HG03342 (cell line): ENCODE measurements at regions not wholly inside any gene's neighbourhood (a gene's known extent, or its start where the extent isn't known, plus 50 kb on each side); places are given as distances from the start of the nearest gene placed in this dataset.
A peak's percentile ranks its signal among the peaks of the same experiment; 100 is the strongest.

ENCODE experiments used
- ATAC-seq: cut with Tn5 transposase; IDR thresholded peaks from one replicate; pipeline ENCODE4 v1.9.1; 2021; ENCODE audit warnings: mild to moderate bottlenecking, moderate library complexity; ENCODE audit not compliant: unreplicated experiment

DNA sequence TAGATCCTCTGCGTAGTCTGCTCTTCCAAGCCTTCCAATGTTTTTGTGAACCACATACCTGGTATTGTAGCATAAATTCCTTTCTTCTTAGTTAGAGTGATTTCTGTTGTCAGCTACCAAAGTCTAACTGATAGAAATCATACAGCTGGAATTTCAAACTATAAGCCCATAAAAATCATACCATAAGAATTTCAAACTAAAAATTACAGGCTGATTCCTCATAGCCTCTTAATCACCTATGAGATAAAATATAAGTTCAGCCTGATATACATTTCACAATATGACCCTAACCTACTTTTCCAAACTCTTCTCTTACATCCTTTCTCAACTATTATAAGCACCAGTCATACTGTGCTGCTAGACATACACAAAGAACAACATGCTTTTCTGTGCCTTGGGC lies 64.8 kb downstream of the PTHLH start:
- no peak for ATAC-seq

DNA sequence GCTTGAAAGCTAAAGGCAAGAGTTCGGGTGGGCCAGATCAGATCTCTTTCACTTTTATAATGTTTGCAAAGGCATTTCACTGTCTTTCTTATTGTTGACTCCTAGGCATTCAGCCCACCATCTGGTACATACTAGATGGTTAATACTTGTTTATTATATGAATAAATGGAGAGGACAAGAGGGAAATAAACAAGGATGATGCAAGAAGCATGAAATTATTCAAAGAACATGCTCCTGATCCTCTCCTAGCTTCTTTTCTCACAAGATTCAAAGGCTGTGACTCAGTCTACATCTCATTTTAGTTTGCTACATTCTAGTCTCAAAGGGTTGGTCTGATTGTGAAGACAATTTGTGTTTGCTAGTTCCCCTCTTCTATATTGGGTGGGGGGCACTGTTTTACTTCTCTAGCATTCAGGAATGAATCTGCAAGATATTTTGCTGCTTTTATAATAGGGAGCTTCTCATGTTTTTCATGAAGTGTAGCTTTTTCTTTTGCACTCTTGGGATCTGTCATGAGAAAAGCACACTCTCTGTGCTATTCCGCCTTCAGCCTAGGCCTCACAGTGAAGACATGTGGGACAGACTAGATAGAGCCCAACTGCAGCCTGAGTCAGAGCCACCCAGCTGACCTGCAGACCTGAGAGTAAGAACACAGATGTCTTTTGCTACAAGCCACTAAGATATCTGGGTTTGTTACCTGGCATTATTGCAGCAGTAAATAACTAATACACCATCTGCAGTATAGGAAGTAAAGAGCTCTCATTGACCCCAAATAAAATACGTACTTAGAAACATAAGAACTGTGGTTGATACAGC lies 65.7 kb downstream of the PTHLH start:
- ATAC-seq, result no peak

- ATAC-seq, result no peak
Measured at GRCh38 chr12:27906127-27906500, 66.4 kb downstream of the PTHLH start.

- ATAC-seq, result no peak
Measured at GRCh38 chr12:27905285-27906126, 67.0 kb downstream of the PTHLH start.

DNA sequence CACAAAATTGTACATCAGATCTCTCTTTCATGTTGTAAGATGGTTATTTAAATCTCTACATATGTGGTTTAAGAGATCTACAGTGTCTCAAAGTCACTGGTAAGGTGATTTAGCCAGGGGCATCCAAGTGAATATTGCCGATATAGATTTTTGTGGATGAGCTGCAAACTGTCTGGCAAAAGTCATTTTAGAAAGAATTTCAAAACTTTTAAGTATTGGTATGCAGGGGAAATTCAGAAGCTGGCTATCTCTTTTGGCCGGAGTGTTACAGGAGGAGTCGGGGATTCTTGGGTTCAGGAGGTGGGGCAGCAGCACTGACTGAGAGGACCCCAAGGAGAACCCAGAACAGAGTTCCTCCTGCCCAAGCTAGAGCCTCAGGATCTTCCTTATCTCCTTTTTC lies 69.9 kb downstream of the PTHLH start:
- no peak for ATAC-seq

- ATAC-seq, result no peak
Measured at GRCh38 chr12:27901959-27902358, 70.6 kb downstream of the PTHLH start.

- peak; percentile 80 for ATAC-seq
Measured at GRCh38 chr12:27900920-27901879, 71.3 kb downstream of the PTHLH start.

- no peak for ATAC-seq
Measured at GRCh38 chr12:27899151-27899661, 73.3 kb downstream of the PTHLH start.

- ATAC-seq, result no peak
Measured at GRCh38 chr12:27898022-27898421, 74.5 kb downstream of the PTHLH start.

DNA sequence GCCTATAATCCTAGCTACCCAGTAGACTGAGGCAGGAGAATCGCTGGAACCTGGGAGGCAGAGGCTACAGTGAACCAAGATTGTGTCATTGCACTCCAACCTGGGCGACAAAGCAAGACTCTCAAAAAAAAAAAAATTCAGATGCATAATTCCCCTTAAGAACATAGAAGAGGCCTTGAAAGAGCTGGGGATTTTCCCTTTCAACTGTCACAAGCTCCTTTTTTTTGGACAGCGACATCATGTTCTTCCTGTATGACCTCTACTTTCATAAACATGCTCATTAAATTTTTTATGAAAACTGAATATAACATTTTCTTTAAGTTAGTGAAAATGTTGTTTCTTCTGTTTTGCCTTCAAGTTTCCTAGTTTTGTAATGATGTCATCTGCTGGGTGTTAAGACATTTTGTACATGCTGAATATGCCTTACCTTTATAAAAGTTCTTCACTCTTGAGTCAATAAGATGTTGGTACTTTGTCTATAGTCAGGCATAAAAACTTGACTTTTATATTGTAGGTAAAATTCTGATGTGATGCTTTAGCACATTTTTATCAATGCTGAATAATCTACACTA lies 76.0 kb downstream of the PTHLH start:
- ATAC-seq, result no peak

DNA sequence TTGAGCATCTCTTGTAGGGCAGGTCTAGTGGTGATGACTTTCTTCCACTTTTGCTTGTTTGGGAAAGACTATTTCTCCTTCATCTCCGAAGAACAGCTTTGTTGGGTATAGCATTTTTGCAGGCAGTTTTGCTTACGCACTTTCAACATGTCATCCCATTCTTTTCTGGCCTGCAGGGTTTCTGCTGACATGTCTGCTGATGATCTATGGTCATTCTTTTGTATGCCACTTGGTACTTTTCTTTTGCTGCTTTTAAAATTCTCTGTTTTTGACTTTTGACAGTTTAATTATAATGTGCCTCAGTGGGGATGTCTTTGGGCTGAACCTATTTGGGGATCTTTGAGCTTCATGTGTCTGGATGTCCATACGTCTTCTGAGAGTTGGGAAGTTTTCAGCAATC lies 78.2 kb downstream of the PTHLH start:
- no peak for ATAC-seq

- no peak for ATAC-seq
Measured at GRCh38 chr12:27879708-27880107, 92.8 kb downstream of the PTHLH start.

DNA sequence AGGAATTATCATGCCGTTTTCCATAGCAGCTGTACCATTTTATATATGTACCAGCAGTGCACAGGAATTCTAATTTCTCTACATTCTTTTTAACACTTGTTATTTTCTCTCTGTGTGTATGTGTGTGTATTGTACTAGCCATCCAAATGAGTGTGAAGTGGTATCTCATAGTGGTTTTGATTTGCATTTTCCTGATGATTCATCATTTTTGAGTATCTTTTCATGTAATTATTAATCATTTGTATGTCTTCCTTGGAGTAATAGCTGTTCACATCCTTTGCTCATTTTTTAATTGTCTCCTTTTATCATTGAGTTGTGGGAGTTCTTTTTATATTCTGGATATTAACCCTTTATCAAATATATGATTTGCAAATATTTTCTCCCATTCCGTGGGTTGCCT lies 95.6 kb upstream of the MANSC4 start:
- no peak for ATAC-seq

DNA sequence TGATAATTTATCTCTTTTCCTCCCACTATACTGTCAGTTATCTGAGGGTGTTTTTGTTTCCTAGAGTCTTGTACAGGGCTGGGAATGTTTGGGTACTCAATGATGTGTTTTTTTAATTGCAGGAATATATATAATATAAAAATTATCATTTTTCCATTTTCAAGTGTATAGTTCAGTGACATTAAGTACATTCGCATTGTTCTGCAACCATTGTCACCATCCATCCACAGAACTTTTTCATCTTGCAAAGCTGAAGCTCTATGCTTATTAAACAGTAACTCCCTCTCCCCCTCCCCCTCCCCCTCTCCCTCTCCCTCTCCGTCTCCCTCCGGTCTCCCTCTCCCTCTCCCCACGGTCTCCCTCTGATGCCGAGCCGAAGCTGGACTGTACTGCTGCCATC lies 93.0 kb upstream of the MANSC4 start:
- ATAC-seq, result no peak

GRCh38 chr12:27871946-27872345 lies 91.9 kb upstream of the MANSC4 start:
- ATAC-seq, result no peak

DNA sequence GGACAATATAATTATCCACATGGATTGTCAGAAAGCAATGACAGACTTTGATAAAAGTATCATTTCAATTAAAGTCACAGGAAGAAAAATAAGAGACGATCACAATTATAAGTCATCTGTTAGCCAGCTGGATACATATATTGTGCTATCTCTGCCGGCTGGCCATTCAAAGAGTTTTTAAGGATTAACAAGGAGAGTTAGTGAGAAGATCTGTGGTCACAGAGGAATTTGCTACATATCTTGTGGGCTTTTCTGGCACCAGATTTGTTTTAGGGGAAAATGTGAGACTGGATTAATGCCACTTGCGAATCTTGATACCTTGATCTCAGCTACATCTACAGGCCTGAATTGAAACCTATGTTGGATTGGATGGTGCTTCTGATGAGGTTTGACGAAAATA lies 90.9 kb upstream of the MANSC4 start:
- no peak for ATAC-seq

- no peak for ATAC-seq
Measured at GRCh38 chr12:27869567-27869966, 89.5 kb upstream of the MANSC4 start.

DNA sequence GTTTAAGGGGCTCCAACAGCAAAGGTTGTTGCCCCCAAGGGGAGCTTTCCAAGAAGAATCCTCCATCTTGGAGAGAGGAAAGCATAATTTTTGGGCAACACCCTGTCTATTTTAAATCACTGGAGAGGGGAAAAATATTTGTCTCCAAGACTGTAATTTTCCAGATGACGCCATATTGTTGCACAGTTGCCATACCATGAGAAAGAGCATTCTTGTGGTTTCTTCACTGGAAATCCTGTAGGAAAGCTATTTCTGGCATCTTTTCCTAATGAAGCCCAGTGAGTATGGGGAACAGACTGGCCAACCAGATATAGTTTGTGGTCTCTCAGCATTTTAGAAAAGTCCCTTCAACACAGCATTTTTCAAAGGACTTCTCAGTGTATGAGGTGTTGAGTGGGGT lies 88.1 kb upstream of the MANSC4 start:
- no peak for ATAC-seq

DNA sequence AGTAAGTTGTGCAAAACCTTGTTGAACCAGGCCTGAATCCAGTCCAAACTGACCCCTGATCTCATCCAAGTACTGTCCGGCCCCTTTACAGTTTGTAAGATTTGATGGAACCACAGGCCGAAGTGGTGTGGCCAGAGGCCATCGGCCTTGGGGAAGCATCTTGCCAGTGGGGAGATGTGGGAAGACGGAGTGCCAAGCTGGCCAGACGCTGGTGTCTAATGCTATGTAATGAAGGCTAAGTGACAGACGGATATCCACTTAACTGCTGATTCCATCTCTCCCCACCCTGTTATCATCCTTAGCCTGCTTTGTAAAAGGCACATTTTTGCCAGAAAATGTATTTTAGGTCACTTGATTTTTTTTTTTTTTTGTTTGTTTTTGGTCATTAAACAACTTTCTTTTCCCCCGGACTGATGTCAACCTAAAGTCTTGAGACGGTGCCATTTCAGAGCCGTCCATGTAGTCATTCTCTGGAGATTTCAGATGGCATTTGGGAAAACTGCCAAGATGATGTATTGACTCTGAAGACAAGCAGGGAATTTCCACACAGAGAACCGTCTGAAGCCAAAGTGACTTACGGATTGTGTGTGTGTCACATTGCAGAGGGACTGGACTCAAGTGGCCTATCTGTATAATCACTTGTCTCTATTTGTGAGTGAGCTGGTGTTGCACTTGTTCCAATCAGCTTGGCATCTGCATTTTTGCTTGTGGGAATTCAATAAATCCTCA lies 86.5 kb upstream of the MANSC4 start:
- ATAC-seq, result no peak

DNA sequence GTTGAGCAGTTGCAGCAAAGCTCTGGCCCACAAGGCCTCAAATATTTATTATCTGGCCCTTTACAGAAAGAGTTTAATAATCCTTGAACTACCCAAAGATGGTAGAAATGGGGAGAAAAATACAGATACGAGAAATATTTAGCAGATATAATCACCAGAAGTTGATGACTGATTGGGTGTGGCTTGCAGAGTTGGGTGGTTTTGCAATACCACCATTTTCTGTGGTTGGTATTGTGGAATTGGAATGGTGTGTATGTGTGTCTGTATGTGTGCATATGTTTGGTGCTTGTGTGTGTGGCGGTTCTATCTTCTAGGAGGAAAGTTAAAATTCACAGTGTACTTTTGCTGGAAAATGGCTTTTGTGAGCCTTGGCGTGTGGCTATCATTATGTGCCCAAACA lies 85.4 kb upstream of the MANSC4 start:
- ATAC-seq, result no peak
